MG63 (cell line): ENCODE measurements at regions not wholly inside any gene's neighbourhood (a gene's known extent, or its start where the extent isn't known, plus 50 kb on each side); places are given as distances from the start of the nearest gene placed in this dataset.
"Not testable (repeated sequence)": the region's sequence is repeated elsewhere in the genome, so short reads cannot be mapped to it uniquely, and the experiment has no call there.

Experiments
- DNase-seq: peaks from one replicate; pipeline ENCODE4 v3.0.0-alpha.2; 2020
- H3K27me3 ChIP-seq: fragments of 250-450 bp; sonication (Bioruptor Pico); 2 replicates; pipeline ENCODE4 v1.5.1; 2020; ENCODE audit warnings: mild to moderate bottlenecking, moderate library complexity
- H3K36me3 ChIP-seq: fragments of 250-450 bp; sonication (Bioruptor Pico); 2 replicates; pipeline ENCODE4 v1.5.1; 2020; ENCODE audit warnings: mild to moderate bottlenecking, moderate library complexity
- H3K4me3 ChIP-seq: fragments of 250-450 bp; sonication (Bioruptor Pico); 2 replicates; pipeline ENCODE4 v1.5.1; 2020; ENCODE audit warnings: mild to moderate bottlenecking, moderate library complexity
- H3K9me3 ChIP-seq: fragments of 250-450 bp; sonication (Bioruptor Pico); 2 replicates; pipeline ENCODE4 v1.5.1; 2020; ENCODE audit warnings: mild to moderate bottlenecking, moderate library complexity

- DNase-seq, result no peak
- H3K36me3 ChIP-seq, result no peaks in the 10 kb centered on the region
- no peaks in the 10 kb centered on the region for H3K27me3 ChIP-seq
- no peak overlapping the region for H3K4me3 ChIP-seq
- no peaks in the 10 kb centered on the region for H3K9me3 ChIP-seq
Observed at GRCh38 chr7:17556247-17556956, 257.9 kb downstream of the AHR start.

GRCh38 chr7:17557251-17557671 is 258.8 kb downstream of the AHR start:
- no peak for DNase-seq
- Histone ChIP-seq H3K9me3 (no peaks in the 10 kb centered on the region), H3K27me3 (no peaks in the 10 kb centered on the region), H3K36me3 (no peaks in the 10 kb centered on the region), H3K4me3 (no peak overlapping the region)

DNA sequence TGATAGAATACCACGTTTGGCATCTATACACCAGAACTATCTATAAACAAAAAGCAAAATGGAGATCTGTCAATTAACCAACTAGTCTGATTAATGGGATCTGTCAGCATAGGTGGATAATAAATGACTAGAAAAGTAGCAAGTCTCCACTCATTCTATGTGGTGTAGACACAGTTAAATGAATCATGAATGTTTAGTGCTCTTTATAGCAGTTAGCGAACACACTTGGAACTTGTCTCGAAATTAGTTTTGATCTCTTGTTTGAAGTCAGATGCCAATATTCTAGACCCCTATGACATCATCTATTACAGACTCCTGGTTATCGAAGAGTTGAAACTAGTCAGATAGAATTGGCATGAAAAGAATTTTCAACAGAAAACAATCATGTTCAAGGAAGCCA is 259.7 kb downstream of the AHR start:
- DNase-seq, result no peak
- no peaks in the 10 kb centered on the region for H3K9me3 ChIP-seq
- no peaks in the 10 kb centered on the region for H3K36me3 ChIP-seq
- no peak overlapping the region for H3K4me3 ChIP-seq
- H3K27me3 ChIP-seq, result no peaks in the 10 kb centered on the region

- Histone ChIP-seq H3K36me3 (no peaks in the 10 kb centered on the region), H3K9me3 (no peaks in the 10 kb centered on the region), H3K4me3 (no peak overlapping the region), H3K27me3 (no peaks in the 10 kb centered on the region)
- no peak for DNase-seq
Observed at GRCh38 chr7:17558558-17559332, 260.3 kb downstream of the AHR start.

GRCh38 chr7:17559388-17559787 is 260.9 kb downstream of the AHR start:
- Histone ChIP-seq H3K4me3 (no peak overlapping the region), H3K36me3 (no peaks in the 10 kb centered on the region), H3K9me3 (no peaks in the 10 kb centered on the region), H3K27me3 (no peaks in the 10 kb centered on the region)
- DNase-seq, result no peak

DNA sequence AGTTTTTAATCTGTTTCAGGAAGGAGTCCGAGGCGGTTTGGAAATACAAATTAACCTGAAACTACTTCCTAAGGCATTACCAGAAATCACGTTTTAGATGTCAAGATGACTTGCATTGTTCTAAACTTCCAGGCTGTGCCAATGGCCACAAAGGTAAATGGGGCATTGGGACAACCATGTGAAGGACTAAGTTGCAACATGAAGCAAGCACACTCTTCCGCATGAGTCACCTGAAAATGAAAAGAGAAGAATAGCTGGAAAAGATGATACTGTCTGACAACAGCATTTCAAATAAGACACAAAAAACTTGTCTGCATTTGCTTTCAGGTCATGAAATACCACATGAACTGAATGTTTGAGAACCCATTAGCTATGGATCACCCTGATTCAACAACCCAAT is 262.1 kb downstream of the AHR start:
- Histone ChIP-seq H3K4me3 (no peak overlapping the region), H3K27me3 (no peaks in the 10 kb centered on the region), H3K36me3 (no peaks in the 10 kb centered on the region), H3K9me3 (no peaks in the 10 kb centered on the region)
- DNase-seq, result no peak

DNA sequence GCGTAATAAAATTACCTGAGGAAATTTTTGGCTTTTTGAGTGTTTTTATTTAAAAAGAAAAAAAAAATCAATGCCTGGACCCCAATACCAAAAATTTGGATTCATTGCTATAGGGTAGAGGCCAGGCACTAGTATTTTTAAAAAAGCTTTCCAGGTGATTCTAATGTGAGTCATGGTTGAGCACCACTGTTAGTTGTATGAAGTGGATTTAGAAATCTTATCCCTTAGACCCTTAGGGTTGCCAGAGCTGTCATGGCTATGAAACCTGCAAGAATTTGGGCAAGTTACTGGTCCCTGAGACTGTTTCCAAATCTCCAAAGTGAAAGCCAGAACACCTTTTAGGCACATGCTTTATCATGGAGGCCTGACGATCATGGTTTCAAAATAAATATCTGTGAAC is 262.5 kb downstream of the AHR start:
- Histone ChIP-seq H3K9me3 (no peaks in the 10 kb centered on the region), H3K4me3 (no peak overlapping the region), H3K36me3 (no peaks in the 10 kb centered on the region), H3K27me3 (no peaks in the 10 kb centered on the region)
- DNase-seq, result no peak

DNA sequence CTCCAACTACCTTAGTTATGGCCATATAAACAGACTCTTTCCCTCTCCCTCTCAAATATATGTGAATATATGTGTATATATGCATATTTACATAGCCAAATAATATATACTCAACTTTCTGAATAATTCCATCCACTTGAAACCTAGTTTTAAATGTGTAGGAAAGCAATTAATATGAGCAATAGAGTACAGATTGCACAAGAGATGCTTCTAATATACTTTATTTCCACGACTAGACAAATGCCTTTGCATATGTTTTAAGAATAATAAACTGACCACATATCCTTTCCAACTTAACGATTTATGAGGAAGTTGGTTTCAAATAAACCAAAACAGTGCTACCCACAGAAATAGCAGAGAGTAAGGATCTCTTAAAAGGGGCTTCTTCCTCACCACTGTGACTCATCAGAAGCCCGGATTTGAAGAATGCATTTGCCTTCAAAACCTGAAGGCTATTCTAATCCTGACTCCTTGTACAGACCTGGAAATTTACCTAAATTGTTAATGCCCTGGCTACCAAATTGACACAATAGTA is 266.3 kb downstream of the AHR start:
- DNase-seq, result no peak
- H3K4me3 ChIP-seq, result no peak overlapping the region
- H3K36me3 ChIP-seq, result no peaks in the 10 kb centered on the region
- H3K9me3 ChIP-seq, result no peaks in the 10 kb centered on the region; the same call in 1 of the 2 replicates
- H3K27me3 ChIP-seq, result no peaks in the 10 kb centered on the region

DNA sequence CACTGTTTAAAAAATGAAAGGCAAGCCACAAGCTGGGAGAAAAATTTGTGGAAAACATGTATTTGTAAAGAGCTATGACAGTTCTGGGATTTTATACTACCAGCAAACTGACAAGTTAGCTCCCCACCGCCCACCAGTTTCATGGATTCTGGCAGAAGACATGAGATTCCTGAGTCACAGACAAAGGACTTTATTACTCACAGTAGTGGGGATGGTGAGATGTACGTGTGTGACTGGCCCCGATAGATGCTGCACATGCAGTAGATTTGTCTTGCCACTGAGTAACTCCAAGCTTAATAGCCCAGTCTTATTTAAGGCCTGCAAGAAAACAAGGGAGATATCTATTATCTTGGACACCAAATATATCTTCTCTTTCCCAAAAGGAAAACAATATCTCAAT is 281.7 kb downstream of the AHR start:
- no peaks in the 10 kb centered on the region for H3K36me3 ChIP-seq
- DNase-seq, result peak; percentile 84
- no peaks in the 10 kb centered on the region for H3K27me3 ChIP-seq
- H3K9me3 ChIP-seq, result peaks cover 10% of the 10 kb centered on the region; the same call in 1 of the 2 replicates
- H3K4me3 ChIP-seq, result no peak overlapping the region

DNA sequence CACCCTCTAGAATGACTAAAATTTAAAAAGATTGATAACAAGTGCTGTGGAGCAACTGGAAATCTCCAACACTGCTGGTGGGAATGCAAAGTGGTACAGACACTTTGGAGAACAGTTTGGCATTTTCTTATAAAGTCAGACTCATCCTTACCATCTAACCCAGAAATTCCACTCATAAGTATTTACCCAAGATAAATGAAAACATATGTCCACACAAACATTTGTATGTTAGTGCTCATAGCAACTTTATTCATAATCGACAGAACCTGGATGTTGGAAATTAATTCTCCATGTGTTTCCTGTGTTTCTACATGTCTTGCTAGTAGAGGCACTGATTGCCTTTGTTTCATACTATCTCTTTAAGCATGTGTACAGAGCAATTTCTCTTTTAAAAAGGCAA is 282.4 kb downstream of the AHR start:
- H3K9me3 ChIP-seq, result peaks cover 10% of the 10 kb centered on the region; the same call in 1 of the 2 replicates
- no peak for DNase-seq
- H3K4me3 ChIP-seq, result no peak overlapping the region
- H3K36me3 ChIP-seq, result no peaks in the 10 kb centered on the region
- H3K27me3 ChIP-seq, result no peaks in the 10 kb centered on the region

DNA sequence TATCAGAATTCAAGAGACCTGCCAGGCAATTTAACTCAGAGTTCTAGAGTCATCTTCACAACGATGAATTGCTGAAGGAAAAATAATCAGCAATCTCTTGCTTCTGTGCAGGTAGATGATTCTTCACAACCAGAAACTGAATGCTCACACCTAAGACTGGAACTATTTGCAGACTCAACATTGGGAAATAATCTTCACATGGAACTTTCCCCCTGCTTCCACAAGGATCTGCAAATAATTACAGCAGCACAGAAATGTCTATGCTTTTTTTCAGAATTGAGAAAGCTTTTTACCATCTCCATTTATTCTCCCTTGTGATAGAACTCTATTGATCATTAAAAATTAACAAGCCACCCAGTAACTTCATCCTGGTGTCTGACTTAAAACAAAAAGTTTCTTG is 282.8 kb downstream of the AHR start:
- H3K9me3 ChIP-seq, result peaks cover 10% of the 10 kb centered on the region; the same call in 1 of the 2 replicates
- H3K36me3 ChIP-seq, result no peaks in the 10 kb centered on the region
- no peak for DNase-seq
- no peak overlapping the region for H3K4me3 ChIP-seq
- H3K27me3 ChIP-seq, result no peaks in the 10 kb centered on the region

DNA sequence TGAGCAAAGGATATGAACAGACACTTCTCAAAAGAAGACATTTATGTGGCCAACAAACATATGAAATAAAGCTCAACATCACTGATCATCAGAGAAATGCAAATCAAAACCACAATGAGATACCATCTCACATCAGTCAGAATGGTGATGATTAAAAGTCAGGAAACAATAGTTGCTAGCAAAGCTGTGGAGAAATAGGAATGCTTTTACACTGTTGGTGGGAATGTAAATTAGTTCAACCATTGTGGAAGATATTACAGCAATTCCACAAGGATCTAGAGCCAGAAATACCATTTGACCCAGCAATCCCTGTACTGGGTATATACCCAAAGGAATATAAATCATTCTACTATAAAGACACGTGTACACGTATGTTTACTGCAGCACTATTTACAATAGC is 284.2 kb downstream of the AHR start:
- not testable (repeated sequence) for H3K36me3 ChIP-seq, H3K4me3 ChIP-seq, H3K9me3 ChIP-seq, DNase-seq, H3K27me3 ChIP-seq

GRCh38 chr7:17583786-17584185 is 285.3 kb downstream of the AHR start:
- no peaks in the 10 kb centered on the region for H3K36me3 ChIP-seq
- DNase-seq, result no peak

DNA sequence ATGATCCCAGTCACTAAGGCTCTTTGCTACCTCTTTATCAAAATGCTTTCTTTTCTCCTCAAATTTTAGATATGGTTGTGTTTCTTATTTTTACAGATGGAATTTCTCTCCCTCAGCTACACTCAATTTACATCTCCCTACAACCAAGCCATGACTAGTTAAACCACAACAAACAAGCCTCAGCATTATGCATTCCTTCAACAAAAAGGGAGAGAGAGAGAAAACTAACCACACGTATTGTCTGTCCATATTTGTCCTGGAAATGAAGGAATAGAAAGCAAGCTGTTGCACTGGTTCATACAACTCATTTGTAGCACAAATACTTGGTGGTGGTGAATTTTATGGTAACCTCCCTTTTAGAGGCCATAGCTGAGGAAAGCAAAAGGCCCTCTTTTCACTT is 286.4 kb downstream of the AHR start:
- 0 out of 2 replicates have a peak, but pooled peaks cover 2% of the 10 kb centered on the region for H3K9me3 ChIP-seq
- DNase-seq, result no peak
- H3K4me3 ChIP-seq, result no peak overlapping the region
- no peaks in the 10 kb centered on the region for H3K27me3 ChIP-seq
- no peaks in the 10 kb centered on the region for H3K36me3 ChIP-seq

More at GRCh38 chr7:17583786-17584185, 285.3 kb downstream of the AHR start:
- H3K4me3 ChIP-seq, result no peak overlapping the region
- H3K9me3 ChIP-seq, result peaks cover 2% of the 10 kb centered on the region; the same call in 1 of the 2 replicates
- no peaks in the 10 kb centered on the region for H3K27me3 ChIP-seq

DNA sequence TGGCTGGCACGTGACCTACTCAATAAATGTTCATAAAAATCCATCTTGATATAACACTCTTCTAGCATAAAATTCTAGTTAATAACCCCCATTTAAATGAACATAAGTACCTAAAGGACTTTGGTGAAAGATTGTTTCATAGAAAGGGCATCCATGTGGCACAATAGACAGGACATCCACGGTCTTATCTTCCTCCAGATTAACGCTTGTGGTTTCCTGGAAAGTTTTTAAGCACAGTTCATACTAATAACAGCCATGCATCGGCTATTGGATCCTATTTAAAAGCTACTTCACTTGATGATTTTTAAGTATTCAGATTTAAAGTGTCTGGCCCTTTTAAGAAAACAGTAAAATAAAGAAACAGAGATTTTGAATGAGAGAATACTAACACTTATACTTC is 288.3 kb downstream of the AHR start:
- no peaks in the 10 kb centered on the region for H3K27me3 ChIP-seq
- no peak for DNase-seq

DNA sequence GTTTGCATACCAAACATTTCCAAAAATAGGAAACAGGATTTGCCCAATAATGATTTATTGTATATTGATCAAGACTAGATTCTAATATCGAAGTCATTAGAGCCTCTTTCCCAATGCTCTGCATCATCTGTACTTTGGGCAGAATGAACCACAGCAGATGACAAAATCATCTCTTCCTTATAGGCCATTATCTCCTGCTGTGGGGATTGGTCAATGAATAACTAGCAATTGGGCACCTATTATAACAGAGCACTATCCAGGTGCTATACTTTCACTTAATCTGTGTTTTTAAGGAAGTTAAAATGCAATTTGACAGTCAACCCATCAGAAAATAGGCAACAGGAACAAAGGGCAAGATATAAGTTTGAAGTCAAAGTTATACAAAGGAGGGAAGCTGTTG is 290.3 kb downstream of the AHR start:
- no peaks in the 10 kb centered on the region for H3K36me3 ChIP-seq
- no peak for DNase-seq
- no peaks in the 10 kb centered on the region for H3K27me3 ChIP-seq

More for the DNA sequence above, 288.3 kb downstream of the AHR start:
- no peak overlapping the region for H3K4me3 ChIP-seq
- 0 out of 2 replicates have a peak, but pooled peaks cover 2% of the 10 kb centered on the region for H3K9me3 ChIP-seq
- H3K36me3 ChIP-seq, result no peaks in the 10 kb centered on the region

DNA sequence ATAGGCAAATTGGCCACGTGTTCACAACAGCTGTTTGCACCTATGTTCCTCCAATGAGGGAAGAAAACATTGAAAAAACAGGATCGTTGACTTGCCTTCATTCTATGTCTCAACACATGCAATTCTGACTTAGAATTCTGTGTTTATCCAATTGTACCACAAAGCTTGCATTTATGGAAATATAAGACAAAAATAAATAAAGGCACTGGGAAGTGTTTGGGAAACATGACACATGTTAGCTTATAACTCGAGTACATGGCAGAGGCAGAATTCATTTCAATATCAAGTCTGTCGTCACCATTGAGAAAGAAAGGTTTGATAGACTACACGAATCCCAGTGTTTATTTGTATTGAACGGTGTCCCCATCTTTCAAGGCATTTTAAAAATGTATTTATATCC is 291.2 kb downstream of the AHR start:
- DNase-seq, result no peak
- no peaks in the 10 kb centered on the region for H3K27me3 ChIP-seq
- 0 out of 2 replicates have a peak, but pooled peaks cover 2% of the 10 kb centered on the region for H3K9me3 ChIP-seq
- no peaks in the 10 kb centered on the region for H3K36me3 ChIP-seq
- H3K4me3 ChIP-seq, result no peak overlapping the region

More for the DNA sequence above, 290.3 kb downstream of the AHR start:
- Histone ChIP-seq H3K4me3 (no peak overlapping the region), H3K9me3 (0 out of 2 replicates have a peak, but pooled peaks cover 2% of the 10 kb centered on the region)
